H1 (cell line): ENCODE measurements at regions not wholly inside any gene's neighbourhood (a gene's known extent, or its start where the extent isn't known, plus 50 kb on each side); places are given as distances from the start of the nearest gene placed in this dataset.

ENCODE experiments used
- CTCF ChIA-PET: fragments of 300-600 bp; sonication (Branson Sonifier 250); formaldehyde crosslinking; loops from one replicate; lab custom pipeline; 2021; ENCODE audit not compliant: partially characterized antibody; lab: Charles Lee
- POLR2A ChIA-PET: fragments of 300-600 bp; sonication (Branson Sonifier 250); formaldehyde crosslinking; loops from one replicate; lab custom pipeline; 2021; ENCODE audit warnings: inconsistent platforms; ENCODE audit not compliant: partially characterized antibody; lab: Charles Lee
- DNase-seq, 2 experiments: peaks; one replicate each; pipeline versions ENCODE4 v3.0.0 to v3.0.0-alpha.2; 2010 to 2022; ENCODE audit warnings: low spot score in 2 of 2, low read depth in 1 of 2, mixed read lengths in 1 of 2
- FAIRE-seq: peaks from 2 replicates; lab custom pipeline; 2011; peaks lifted over from hg19 to GRCh38; lab: Jason Lieb, UNC
- H2AFZ ChIP-seq: 2 replicates; pipeline ENCODE4 v1.8.1; 2012; ENCODE audit warnings: low read length, inconsistent platforms
- H2AK5ac ChIP-seq: 2 replicates; pipeline ENCODE4 v1.6.1; 2013; ENCODE audit warnings: low read depth, low read length
- H2BK120ac ChIP-seq: replicated peaks from 2 replicates; pipeline ENCODE3; 2013; ENCODE audit warnings: low read depth, low read length, inconsistent platforms
- H2BK12ac ChIP-seq: 2 replicates; pipeline ENCODE4 v1.6.1; 2013; ENCODE audit warnings: low read depth, low read length
- H2BK15ac ChIP-seq: 2 replicates; pipeline ENCODE4 v1.6.1; 2013; ENCODE audit warnings: low read length
- H2BK20ac ChIP-seq: 2 replicates; pipeline ENCODE4 v1.6.1; 2013; ENCODE audit warnings: low read length
- H2BK5ac ChIP-seq: 2 replicates; pipeline ENCODE4 v1.6.1; 2013; ENCODE audit warnings: low read depth, low read length
- H3K14ac ChIP-seq: 2 replicates; pipeline ENCODE4 v1.6.1; 2013; ENCODE audit warnings: inconsistent platforms; ENCODE audit not compliant: insufficient read length
- H3K18ac ChIP-seq: 2 replicates; pipeline ENCODE4 v1.6.1; 2013; ENCODE audit warnings: low read length; ENCODE audit errors: extremely low read depth
- H3K23ac ChIP-seq: 2 replicates; pipeline ENCODE4 v1.6.1; 2013; ENCODE audit warnings: inconsistent platforms; ENCODE audit not compliant: insufficient read length
- H3K23me2 ChIP-seq: 2 replicates; pipeline ENCODE4 v1.6.1; 2013; ENCODE audit warnings: low read depth, low read length
- H3K27ac ChIP-seq: 2 replicates; pipeline ENCODE4 v1.6.1; 2011; ENCODE audit warnings: low read depth, low read length, inconsistent platforms
- H3K27me3 ChIP-seq, 4 experiments: replicated peaks in 1 of 4; 1 replicate in 1 of 4; 2 replicates in 3 of 4; pipeline versions ENCODE4 v1.6.1 to v1.8.1; 2011 to 2013; ENCODE audit warnings: low read length in 3 of 4, mild to moderate bottlenecking in 3 of 4, inconsistent platforms in 2 of 4, mixed read lengths in 2 of 4, moderate library complexity in 1 of 4; ENCODE audit not compliant: control insufficient read depth in 3 of 4, insufficient read depth in 3 of 4; ENCODE audit errors: extremely low read depth in 1 of 4
- H3K36me3 ChIP-seq, 4 experiments: 2 replicates each; pipeline versions ENCODE4 v1.6.1 to v1.8.1; 2011 to 2013; ENCODE audit warnings: mild to moderate bottlenecking in 4 of 4, low read length in 3 of 4, moderate library complexity in 2 of 4, control low read depth in 1 of 4, inconsistent platforms in 1 of 4; ENCODE audit not compliant: insufficient read depth in 4 of 4, control insufficient read depth in 2 of 4
- H3K4ac ChIP-seq: replicated peaks from 2 replicates; pipeline ENCODE3; 2013; ENCODE audit warnings: low read length, low read depth, mixed read lengths, inconsistent platforms; ENCODE audit not compliant: insufficient read length
- H3K4me1 ChIP-seq, 4 experiments: replicated peaks in 1 of 4; 1 replicate in 1 of 4; 2 replicates in 3 of 4; pipeline versions ENCODE4 v1.6.1 to v1.8.1; 2011 to 2013; ENCODE audit warnings: low read length in 3 of 4, inconsistent platforms in 2 of 4, mixed read lengths in 1 of 4; ENCODE audit not compliant: insufficient read depth in 4 of 4, control insufficient read depth in 3 of 4
- H3K4me2 ChIP-seq, 2 experiments: 2 replicates each; pipeline versions ENCODE4 v1.6.1 to v1.8.1; 2011 to 2013; ENCODE audit warnings: low read depth in 2 of 2, low read length in 2 of 2, control low read depth in 1 of 2, inconsistent platforms in 1 of 2, mild to moderate bottlenecking in 1 of 2; ENCODE audit not compliant: insufficient read depth in 1 of 2
- H3K4me3 ChIP-seq, 4 experiments: fragments of 200-600, 300-600 bp in 1 of 4; sonication (generic), shearing (Covaris generic), sonication (Bioruptor Twin) in 1 of 4; 2 replicates each; pipeline versions ENCODE4 v1.5.1 to v1.8.1; 2011 to 2016; ENCODE audit warnings: low read length in 4 of 4, low read depth in 3 of 4, control low read depth in 2 of 4, inconsistent platforms in 2 of 4, mild to moderate bottlenecking in 2 of 4, mixed read lengths in 1 of 4, moderate library complexity in 1 of 4; ENCODE audit not compliant: insufficient read depth in 2 of 4; ENCODE audit errors: extremely low read depth in 1 of 4
- H3K56ac ChIP-seq: replicated peaks from 2 replicates; pipeline ENCODE3; 2013; ENCODE audit warnings: low read depth, mild to moderate bottlenecking, mixed read lengths, low read length, inconsistent platforms; ENCODE audit not compliant: insufficient read length
- H3K79me1 ChIP-seq: 2 replicates; pipeline ENCODE4 v1.6.1; 2013; ENCODE audit warnings: low read depth, low read length, control low read depth
- H3K79me2 ChIP-seq, 2 experiments: 2 replicates each; pipeline versions ENCODE4 v1.6.1 to v1.8.1; 2012 to 2013; ENCODE audit warnings: low read length in 2 of 2, mild to moderate bottlenecking in 2 of 2, inconsistent platforms in 1 of 2; ENCODE audit not compliant: insufficient read depth in 2 of 2, control insufficient read depth in 1 of 2
- H3K9ac ChIP-seq, 4 experiments: replicated peaks in 1 of 4; 1 replicate in 1 of 4; 2 replicates in 3 of 4; pipeline versions ENCODE4 v1.6.1 to v1.8.1; 2011 to 2013; ENCODE audit warnings: low read depth in 3 of 4, low read length in 3 of 4, control low read depth in 2 of 4, mild to moderate bottlenecking in 2 of 4, moderate library complexity in 2 of 4, inconsistent platforms in 1 of 4; ENCODE audit errors: extremely low read depth in 1 of 4
- H3K9me3 ChIP-seq, 2 experiments: 2 replicates each; pipeline versions ENCODE4 v1.6.1 to v1.8.1; 2012 to 2013; ENCODE audit warnings: mild to moderate bottlenecking in 2 of 2, moderate library complexity in 2 of 2, control low read depth in 1 of 2, inconsistent platforms in 1 of 2, low read depth in 1 of 2, low read length in 1 of 2, mixed read lengths in 1 of 2; ENCODE audit not compliant: insufficient read depth in 2 of 2
- H4K20me1 ChIP-seq, 2 experiments: replicated peaks in 1 of 2; 2 replicates each; pipeline versions ENCODE3 to v1.8.1; 2011 to 2013; ENCODE audit warnings: inconsistent platforms in 2 of 2, low read length in 2 of 2, mild to moderate bottlenecking in 1 of 2; ENCODE audit not compliant: insufficient read depth in 2 of 2, control insufficient read depth in 1 of 2
- H4K5ac ChIP-seq: 2 replicates; pipeline ENCODE4 v1.6.1; 2013; ENCODE audit warnings: low read length, low read depth, mixed read lengths, inconsistent platforms; ENCODE audit not compliant: insufficient read length
- H4K8ac ChIP-seq: 2 replicates; pipeline ENCODE4 v1.8.0; 2013; ENCODE audit warnings: mild to moderate bottlenecking, moderate library complexity, low read length, inconsistent platforms; ENCODE audit not compliant: insufficient read depth; ENCODE audit errors: extremely low read depth
- H4K91ac ChIP-seq: replicated peaks from 2 replicates; pipeline ENCODE3; 2013; ENCODE audit warnings: low read length, mixed read lengths, inconsistent platforms; ENCODE audit not compliant: insufficient read length
- EP300 ChIP-seq, 2 experiments: IDR thresholded peaks; 1 replicate in 1 of 2; 2 replicates in 1 of 2; pipeline ENCODE4 v1.6.1; 2011 to 2012; ENCODE audit warnings: low read depth in 2 of 2, low read length in 2 of 2, mild to moderate bottlenecking in 2 of 2, borderline replicate concordance in 1 of 2, inconsistent platforms in 1 of 2, moderate library complexity in 1 of 2
- KDM1A ChIP-seq: fragments of 200-600, 300-600 bp; sonication (generic); IDR thresholded peaks from 2 replicates; pipeline ENCODE4 v1.7.1; 2016; ENCODE audit warnings: mild to moderate bottlenecking, low read length, borderline replicate concordance
- POLR2AphosphoS5 ChIP-seq: IDR thresholded peaks from 2 replicates; pipeline ENCODE4 v1.6.1; 2011; ENCODE audit warnings: low read depth, low read length
- SP1 ChIP-seq: IDR thresholded peaks from 2 replicates; pipeline ENCODE4 v1.6.1; 2011; ENCODE audit warnings: low read depth, low read length
- WGBS, 2 experiments: shearing (Covaris generic) in 1 of 2; methylation state at CpG; one replicate each; pipeline versions ENCODE4 v1.1.6 to v1.1.7; 2013 to 2015; ENCODE audit warnings: low lambda C conversion rate in 2 of 2, mixed read lengths in 2 of 2, inconsistent platforms in 1 of 2, low coverage in 1 of 2, missing lambda C conversion rate in 1 of 2; ENCODE audit not compliant: insufficient replicate concordance in 2 of 2, insufficient coverage in 1 of 2, insufficient read length in 1 of 2; ENCODE audit errors: extremely low coverage in 1 of 2, missing lambda C conversion rate in 1 of 2; 5-methylcytosine and 5-hydroxymethylcytosine counted together

DNA sequence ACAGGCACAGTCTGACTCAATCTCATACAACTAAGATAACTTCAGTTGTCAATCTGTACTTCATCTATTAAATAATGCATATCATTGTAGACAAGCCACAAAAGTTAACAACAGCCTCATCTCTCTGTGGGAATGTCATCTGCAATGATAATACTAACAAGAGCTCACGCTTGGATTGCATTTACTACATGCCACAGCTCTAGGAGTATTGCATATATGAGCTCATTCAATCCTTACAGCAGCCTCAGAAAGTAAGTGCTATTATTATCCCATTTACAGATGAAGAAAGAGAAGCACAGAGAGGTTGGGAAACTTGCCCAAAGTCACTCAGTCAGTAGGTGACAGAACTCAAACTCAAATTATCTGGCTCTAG is 105.7 kb upstream of the GUCA2B start:
- Histone ChIP-seq H3K79me2 (no peaks in the 10 kb centered on the region), H3K4me2 (no peak overlapping the region), H3K4ac (no peak overlapping the region), H3K9me3 (no peaks in the 10 kb centered on the region), H3K9ac (no peak overlapping the region), H3K79me1 (no peaks in the 10 kb centered on the region), H3K27me3 (no peaks in the 10 kb centered on the region), H2BK12ac (no peak overlapping the region), H3K23me2 (no peaks in the 10 kb centered on the region; the same call in 1 of the 2 replicates), H3K14ac (no peak overlapping the region), H3K27ac (no peak overlapping the region), H2BK5ac (no peak overlapping the region), H3K36me3 (no peaks in the 10 kb centered on the region), H3K4me1 (no peaks in the 10 kb centered on the region), H4K20me1 (peaks cover 0 to 2% of the 10 kb centered on the region in 2 experiments), H2BK120ac (no peak overlapping the region), H2BK15ac (no peak overlapping the region), H2AFZ (no peak overlapping the region), H4K91ac (no peak overlapping the region), H2AK5ac (no peak overlapping the region), H3K23ac (no peak overlapping the region), H2BK20ac (no peak overlapping the region), H4K8ac (no peak overlapping the region), H3K4me3 (no peak overlapping the region), H4K5ac (no peak overlapping the region), H3K18ac (no peak overlapping the region), H3K56ac (no peak overlapping the region)
- DNase-seq = no peak
- FAIRE-seq = no peak
- ChIA-PET POLR2A (no interaction called here), CTCF (interaction anchor here (0.7 to 1.1 kb wide), 2 partner anchors 27 to 121 kb away, joined by 3 read pairs; no protein-coding TSS in a partner anchor)
- TF ChIP-seq KDM1A = no peak
- TF ChIP-seq SP1 = no peak
- TF ChIP-seq POLR2AphosphoS5 = no peak
- no peak for TF ChIP-seq EP300 (IDR thresholded peaks at IDR 0.05; ENCODE audit: borderline replicate concordance in 1 of 2, low read depth in 2 of 2, low read length in 2 of 2)
- 75% methylated on average over 1 of the region's 1 CpG; no CpG with 5 or more reads in 1 of the 2 experiments for WGBS, 2 experiments
